MM.1S (cell line): ENCODE measurements at regions not wholly inside any gene's neighbourhood (a gene's known extent, or its start where the extent isn't known, plus 50 kb on each side); places are given as distances from the start of the nearest gene placed in this dataset.

Experiments
- EZH2 ChIP-seq: fragments of 300-600 bp; sonication (generic); optimal IDR thresholded peaks from 2 replicates; pipeline ENCODE3; 2017; ENCODE audit warnings: low read depth, mild to moderate bottlenecking, antibody characterized with exemption, low read length, mixed read lengths
- TF ChIP-seq, protein P1 (sequence below): fragments of 300-600 bp; sonication (generic); IDR thresholded peaks from 2 replicates; pipeline ENCODE4 v1.5.1; 2016; ENCODE audit warnings: antibody characterized with exemption, low read length, mixed read lengths

DNA sequence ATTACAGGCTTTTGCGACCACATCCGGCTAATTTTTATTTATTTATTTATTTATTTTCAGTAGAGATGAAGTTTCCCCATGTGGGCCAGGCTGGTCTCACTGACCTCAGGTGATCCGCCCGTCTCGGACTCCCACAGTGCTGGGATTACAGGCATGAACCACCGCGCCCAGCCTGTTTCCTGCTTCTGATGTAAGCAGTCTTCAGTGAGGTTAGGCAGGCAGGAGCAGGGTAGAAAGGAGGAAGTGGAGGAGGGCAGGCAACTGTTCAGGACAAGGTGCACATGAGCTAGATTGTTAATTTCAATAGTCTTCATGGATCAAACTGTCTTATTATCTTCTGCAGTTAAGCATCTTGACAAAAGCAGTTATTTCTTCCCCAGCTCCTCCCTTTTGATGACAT, 605.0 kb downstream of the CCSER2 start:
- TF ChIP-seq, protein P1, sequence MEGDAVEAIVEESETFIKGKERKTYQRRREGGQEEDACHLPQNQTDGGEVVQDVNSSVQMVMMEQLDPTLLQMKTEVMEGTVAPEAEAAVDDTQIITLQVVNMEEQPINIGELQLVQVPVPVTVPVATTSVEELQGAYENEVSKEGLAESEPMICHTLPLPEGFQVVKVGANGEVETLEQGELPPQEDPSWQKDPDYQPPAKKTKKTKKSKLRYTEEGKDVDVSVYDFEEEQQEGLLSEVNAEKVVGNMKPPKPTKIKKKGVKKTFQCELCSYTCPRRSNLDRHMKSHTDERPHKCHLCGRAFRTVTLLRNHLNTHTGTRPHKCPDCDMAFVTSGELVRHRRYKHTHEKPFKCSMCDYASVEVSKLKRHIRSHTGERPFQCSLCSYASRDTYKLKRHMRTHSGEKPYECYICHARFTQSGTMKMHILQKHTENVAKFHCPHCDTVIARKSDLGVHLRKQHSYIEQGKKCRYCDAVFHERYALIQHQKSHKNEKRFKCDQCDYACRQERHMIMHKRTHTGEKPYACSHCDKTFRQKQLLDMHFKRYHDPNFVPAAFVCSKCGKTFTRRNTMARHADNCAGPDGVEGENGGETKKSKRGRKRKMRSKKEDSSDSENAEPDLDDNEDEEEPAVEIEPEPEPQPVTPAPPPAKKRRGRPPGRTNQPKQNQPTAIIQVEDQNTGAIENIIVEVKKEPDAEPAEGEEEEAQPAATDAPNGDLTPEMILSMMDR = no peak
- TF ChIP-seq EZH2 = no peak
